OCI-LY7 (cell line): ENCODE measurements at regions not wholly inside any gene's neighbourhood (a gene's known extent, or its start where the extent isn't known, plus 50 kb on each side); places are given as distances from the start of the nearest gene placed in this dataset.

Experiments used
- BruUV-seq: library from RNA; stranded (reverse); fragments of 400-500 nt; replicated peaks from 2 replicates; lab custom pipeline; 2021; lab: Mats Ljungman, UMichigan
- CTCF ChIA-PET: fragments of 300-600 bp; sonication (Branson Sonifier 250); formaldehyde crosslinking; loops from one replicate; lab custom pipeline; 2022; ENCODE audit warnings: antibody characterized with exemption; ENCODE audit not compliant: unreplicated experiment; lab: Charles Lee
- POLR2A ChIA-PET: fragments of 300-600 bp; sonication (Branson Sonifier 250); formaldehyde crosslinking; loops from one replicate; lab custom pipeline; 2022; ENCODE audit warnings: antibody characterized with exemption; lab: Charles Lee
- DNase-seq: peaks from one replicate; pipeline ENCODE4 v3.0.0-alpha.2; 2015; ENCODE audit warnings: low spot score
- H2AFZ ChIP-seq: fragments of 200-600 bp; sonication (generic), shearing (Covaris generic); 2 replicates; pipeline ENCODE4 v1.6.1; 2014; ENCODE audit warnings: mild to moderate bottlenecking, antibody characterized with exemption, low read length, moderate library complexity
- H3K27ac ChIP-seq: fragments of 200-600 bp; sonication (generic); 2 replicates; pipeline ENCODE4 v1.5.1; 2014; ENCODE audit warnings: mixed run types, low read depth, mild to moderate bottlenecking, moderate library complexity, low read length, inconsistent platforms; ENCODE audit not compliant: poor library complexity, severe bottlenecking
- H3K36me3 ChIP-seq: fragments of 200-600 bp; sonication (generic); 2 replicates; pipeline ENCODE4 v1.6.1; 2014; ENCODE audit warnings: mild to moderate bottlenecking, antibody characterized with exemption, low read length, moderate library complexity, mixed read lengths; ENCODE audit not compliant: insufficient read depth
- H3K4me1 ChIP-seq: fragments of 200-600 bp; sonication (generic); 2 replicates; pipeline ENCODE4 v1.5.1; 2014; ENCODE audit warnings: mild to moderate bottlenecking, low read length; ENCODE audit not compliant: insufficient read depth, poor library complexity, severe bottlenecking
- H3K4me2 ChIP-seq: fragments of 200-600 bp; sonication (generic); 2 replicates; pipeline ENCODE4 v1.6.1; 2014; ENCODE audit warnings: mild to moderate bottlenecking, low read length
- H3K4me3 ChIP-seq: fragments of 200-600 bp; sonication (generic); 2 replicates; pipeline ENCODE4 v1.5.1; 2014; ENCODE audit warnings: mild to moderate bottlenecking, low read depth, low read length; ENCODE audit not compliant: poor library complexity, severe bottlenecking
- H3K79me2 ChIP-seq: fragments of 200-600 bp; sonication (generic); 2 replicates; pipeline ENCODE4 v1.6.1; 2016; ENCODE audit warnings: low read depth, mild to moderate bottlenecking, low read length, moderate library complexity, mixed read lengths; ENCODE audit not compliant: insufficient read depth
- H3K9me2 ChIP-seq: fragments of 200-600 bp; sonication (generic); 2 replicates; pipeline ENCODE4 v1.6.1; 2016; ENCODE audit warnings: mild to moderate bottlenecking, low read length, mixed read lengths; ENCODE audit not compliant: insufficient read depth
- H3K9me3 ChIP-seq: fragments of 200-600 bp; sonication (generic); 2 replicates; pipeline ENCODE4 v1.6.1; 2014; ENCODE audit warnings: mild to moderate bottlenecking, mixed run types, low read length, mixed read lengths
- H4K20me1 ChIP-seq: fragments of 200-600 bp; sonication (generic); 2 replicates; pipeline ENCODE4 v1.6.1; 2014; ENCODE audit warnings: mild to moderate bottlenecking, antibody characterized with exemption, low read length, moderate library complexity, mixed read lengths; ENCODE audit not compliant: insufficient read depth
- CTCF ChIP-seq: fragments of 200-600 bp; sonication (generic); conservative IDR thresholded peaks from 2 replicates; pipeline ENCODE4 v1.5.1; 2014; ENCODE audit warnings: mild to moderate bottlenecking, antibody characterized with exemption, low read length, moderate library complexity, mixed read lengths
- EZH2phosphoT487 ChIP-seq: fragments of 200-600 bp; sonication (generic); IDR thresholded peaks from 2 replicates; pipeline ENCODE4 v1.6.1; 2018; ENCODE audit warnings: low read depth, borderline replicate concordance, mild to moderate bottlenecking, mixed run types, antibody characterized with exemption, low read length, moderate library complexity, mixed read lengths
- intact Hi-C: fragments of 100-400 bp; cut with micrococcal nuclease; formaldehyde crosslinking; loops from one replicate; pipeline ENCODE4 v1.10.0; 2022; ENCODE audit not compliant: unreplicated experiment

GRCh38 chr2:223161873-223162458, 110.0 kb downstream of the KCNE4 start:
- Histone ChIP-seq H4K20me1 (no peaks in the 10 kb centered on the region), H3K36me3 (no peaks in the 10 kb centered on the region), H3K79me2 (no peaks in the 10 kb centered on the region), H3K4me3 (no peak overlapping the region), H3K4me1 (peaks cover 7% of the 10 kb centered on the region), H3K4me2 (no peak overlapping the region), H3K9me3 (no peaks in the 10 kb centered on the region), H2AFZ (no peak overlapping the region), H3K27ac (no peak overlapping the region), H3K9me2 (no peaks in the 10 kb centered on the region)
- CTCF ChIA-PET = no interaction called here
- no peak for DNase-seq
- no TSS peak for BruUV-seq
- POLR2A ChIA-PET = interaction anchor here (1.4 kb wide), 1 partner anchor 11 kb away, joined by 3 read pairs; no protein-coding TSS in a partner anchor
- intact Hi-C loops = no loop called here
- TF ChIP-seq CTCF (no peak), EZH2phosphoT487 (no peak)

GRCh38 chr2:223165423-223166214, 113.6 kb downstream of the KCNE4 start:
- peaks cover 14% of the 10 kb centered on the region for H3K4me1 ChIP-seq
- H3K4me3 ChIP-seq = no peak overlapping the region
- H3K36me3 ChIP-seq = no peaks in the 10 kb centered on the region
- H3K9me3 ChIP-seq = no peaks in the 10 kb centered on the region
- no peaks in the 10 kb centered on the region for H3K79me2 ChIP-seq
- no TSS peak for BruUV-seq
- H2AFZ ChIP-seq = no peak overlapping the region
- intact Hi-C loops = no loop called here
- no peak for DNase-seq
- CTCF ChIA-PET = no interaction called here
- H4K20me1 ChIP-seq = no peaks in the 10 kb centered on the region
- no peaks in the 10 kb centered on the region for H3K9me2 ChIP-seq
- H3K27ac ChIP-seq = no peak overlapping the region
- H3K4me2 ChIP-seq = no peak overlapping the region
- TF ChIP-seq EZH2phosphoT487 (no peak), CTCF (no peak)
- POLR2A ChIA-PET = interaction anchor here (0.6 kb wide), 1 partner anchor 14 kb away, joined by 3 read pairs; no protein-coding TSS in a partner anchor

- Histone ChIP-seq H3K4me1 (peaks cover 14% of the 10 kb centered on the region), H3K27ac (no peak overlapping the region), H4K20me1 (no peaks in the 10 kb centered on the region), H2AFZ (no peak overlapping the region), H3K79me2 (no peaks in the 10 kb centered on the region), H3K9me2 (no peaks in the 10 kb centered on the region), H3K9me3 (no peaks in the 10 kb centered on the region), H3K4me2 (no peak overlapping the region), H3K4me3 (no peak overlapping the region), H3K36me3 (no peaks in the 10 kb centered on the region)
- no TSS peak for BruUV-seq
- POLR2A ChIA-PET = interaction anchor here (0.6 kb wide), 1 partner anchor 13 kb away, joined by 3 read pairs; no protein-coding TSS in a partner anchor
- CTCF ChIA-PET = no interaction called here
- no peak for DNase-seq
- TF ChIP-seq EZH2phosphoT487 (no peak), CTCF (no peak)
- intact Hi-C loops = no loop called here
Observed at GRCh38 chr2:223166215-223166493, 114.2 kb downstream of the KCNE4 start.
